ENCODE measurements at regions not wholly inside any gene's neighbourhood (a gene's known extent, or its start where the extent isn't known, plus 50 kb on each side); places are given as distances from the start of the nearest gene placed in this dataset.

DNA sequence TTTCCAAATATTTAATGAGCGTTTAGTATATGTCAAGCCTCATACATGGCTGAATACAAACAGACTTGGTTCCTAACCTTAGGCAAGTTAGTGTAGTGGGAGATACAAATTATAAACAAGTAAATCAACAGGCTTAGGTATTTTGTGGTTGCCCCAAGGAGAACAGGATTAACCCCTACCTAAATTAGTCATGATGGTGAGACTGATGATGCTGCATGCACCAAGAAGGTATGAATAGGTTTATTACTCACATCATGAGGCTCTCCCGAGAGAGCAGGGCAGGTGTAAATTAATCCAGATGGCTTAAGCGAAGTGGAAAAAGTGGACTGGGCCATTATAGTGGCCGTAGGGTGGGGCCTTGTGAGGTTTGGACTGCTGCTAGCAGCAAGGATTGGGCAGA is 118.1 kb upstream of the GCFC2 start:
- TF ChIP-seq, protein P1, sequence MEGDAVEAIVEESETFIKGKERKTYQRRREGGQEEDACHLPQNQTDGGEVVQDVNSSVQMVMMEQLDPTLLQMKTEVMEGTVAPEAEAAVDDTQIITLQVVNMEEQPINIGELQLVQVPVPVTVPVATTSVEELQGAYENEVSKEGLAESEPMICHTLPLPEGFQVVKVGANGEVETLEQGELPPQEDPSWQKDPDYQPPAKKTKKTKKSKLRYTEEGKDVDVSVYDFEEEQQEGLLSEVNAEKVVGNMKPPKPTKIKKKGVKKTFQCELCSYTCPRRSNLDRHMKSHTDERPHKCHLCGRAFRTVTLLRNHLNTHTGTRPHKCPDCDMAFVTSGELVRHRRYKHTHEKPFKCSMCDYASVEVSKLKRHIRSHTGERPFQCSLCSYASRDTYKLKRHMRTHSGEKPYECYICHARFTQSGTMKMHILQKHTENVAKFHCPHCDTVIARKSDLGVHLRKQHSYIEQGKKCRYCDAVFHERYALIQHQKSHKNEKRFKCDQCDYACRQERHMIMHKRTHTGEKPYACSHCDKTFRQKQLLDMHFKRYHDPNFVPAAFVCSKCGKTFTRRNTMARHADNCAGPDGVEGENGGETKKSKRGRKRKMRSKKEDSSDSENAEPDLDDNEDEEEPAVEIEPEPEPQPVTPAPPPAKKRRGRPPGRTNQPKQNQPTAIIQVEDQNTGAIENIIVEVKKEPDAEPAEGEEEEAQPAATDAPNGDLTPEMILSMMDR (conservative IDR thresholded peaks at IDR 0.05; ENCODE audit: low read length) = no peak
- no peak for TF ChIP-seq EZH2phosphoT487 (IDR thresholded peaks at IDR 0.05; ENCODE audit: borderline replicate concordance)
